Activated B cell treated with CpG ODN at 0.5 μM for 24 hours (primary cell): ENCODE measurements at regions not wholly inside any gene's neighbourhood (a gene's known extent, or its start where the extent isn't known, plus 50 kb on each side); places are given as distances from the start of the nearest gene placed in this dataset.

Experiments
- ATAC-seq: fragments of 200-7000 bp; cut with Tn5 transposase; one replicate; pipeline ENCODE4 v1.10.0; 2021; ENCODE audit warnings: low read depth, mild to moderate bottlenecking, moderate library complexity
- CTCF ChIA-PET: fragments of 350-600 bp; sonication (Branson Sonifier 250); formaldehyde crosslinking; loops from one replicate; lab custom pipeline; 2021; ENCODE audit warnings: antibody characterized with exemption; lab: Charles Lee
- POLR2A ChIA-PET: fragments of 350-600 bp; sonication (Branson Sonifier 250); formaldehyde crosslinking; loops from one replicate; lab custom pipeline; 2021; ENCODE audit warnings: antibody characterized with exemption; lab: Charles Lee
- DNase-seq: peaks from one replicate; pipeline ENCODE4 v3.0.0; 2022
- H3K27ac Mint-ChIP-seq: one replicate; pipeline ENCODE4 v1.8.0; 2020; ENCODE audit warnings: mixed read lengths
- H3K27me3 Mint-ChIP-seq: one replicate; pipeline ENCODE4 v1.8.0; 2021; ENCODE audit warnings: mixed read lengths
- H3K36me3 Mint-ChIP-seq: one replicate; pipeline ENCODE4 v1.8.0; 2021; ENCODE audit warnings: low read depth, mixed read lengths
- H3K4me1 Mint-ChIP-seq: one replicate; pipeline ENCODE4 v1.8.0; 2021; ENCODE audit warnings: mixed read lengths
- H3K4me3 Mint-ChIP-seq: one replicate; pipeline ENCODE4 v1.8.0; 2020; ENCODE audit warnings: mild to moderate bottlenecking, mixed read lengths
- H3K9me3 Mint-ChIP-seq: one replicate; pipeline ENCODE4 v1.8.0; 2020; ENCODE audit warnings: mixed read lengths
- intact Hi-C: fragments of 100-400 bp; cut with micrococcal nuclease; formaldehyde crosslinking; loops from one replicate; pipeline ENCODE4 v1.15.1; 2024
- TF ChIP-seq, protein P1 (sequence below): fragments of 200-600 bp; IDR thresholded peaks from one replicate; pipeline ENCODE4 v1.8.0; 2022; ENCODE audit warnings: antibody characterized with exemption, mild to moderate bottlenecking

DNA sequence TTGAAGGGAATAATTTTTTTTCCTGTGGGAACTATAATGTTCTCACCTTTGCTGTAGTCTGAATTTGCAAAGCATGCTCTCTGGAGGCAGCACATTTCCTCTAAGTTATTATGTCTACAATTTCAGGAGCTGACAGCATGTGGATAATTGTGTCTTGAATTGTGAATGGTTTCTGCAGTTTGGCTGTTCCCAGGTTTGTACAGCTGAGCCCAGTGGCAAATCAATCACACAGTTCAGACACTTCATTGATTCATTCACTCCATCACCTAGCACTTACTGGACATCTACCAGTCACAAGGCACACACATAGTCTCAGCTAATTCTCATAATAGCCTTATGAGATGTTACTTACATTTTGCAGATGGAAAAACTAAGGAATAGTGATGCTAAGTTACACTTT, 219.0 kb upstream of the ROPN1 start:
- TF ChIP-seq, protein P1, sequence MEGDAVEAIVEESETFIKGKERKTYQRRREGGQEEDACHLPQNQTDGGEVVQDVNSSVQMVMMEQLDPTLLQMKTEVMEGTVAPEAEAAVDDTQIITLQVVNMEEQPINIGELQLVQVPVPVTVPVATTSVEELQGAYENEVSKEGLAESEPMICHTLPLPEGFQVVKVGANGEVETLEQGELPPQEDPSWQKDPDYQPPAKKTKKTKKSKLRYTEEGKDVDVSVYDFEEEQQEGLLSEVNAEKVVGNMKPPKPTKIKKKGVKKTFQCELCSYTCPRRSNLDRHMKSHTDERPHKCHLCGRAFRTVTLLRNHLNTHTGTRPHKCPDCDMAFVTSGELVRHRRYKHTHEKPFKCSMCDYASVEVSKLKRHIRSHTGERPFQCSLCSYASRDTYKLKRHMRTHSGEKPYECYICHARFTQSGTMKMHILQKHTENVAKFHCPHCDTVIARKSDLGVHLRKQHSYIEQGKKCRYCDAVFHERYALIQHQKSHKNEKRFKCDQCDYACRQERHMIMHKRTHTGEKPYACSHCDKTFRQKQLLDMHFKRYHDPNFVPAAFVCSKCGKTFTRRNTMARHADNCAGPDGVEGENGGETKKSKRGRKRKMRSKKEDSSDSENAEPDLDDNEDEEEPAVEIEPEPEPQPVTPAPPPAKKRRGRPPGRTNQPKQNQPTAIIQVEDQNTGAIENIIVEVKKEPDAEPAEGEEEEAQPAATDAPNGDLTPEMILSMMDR, result no peak
- ChIA-PET CTCF (interaction anchor here (0.6 kb wide), 1 partner anchor 9 kb away, joined by 3 read pairs; no protein-coding TSS in a partner anchor), POLR2A (no interaction called here)
- Mint-ChIP-seq H3K36me3 (no peaks in the 10 kb centered on the region), H3K9me3 (no peaks in the 10 kb centered on the region), H3K4me3 (no peak overlapping the region), H3K4me1 (no peaks in the 10 kb centered on the region), H3K27ac (no peak overlapping the region), H3K27me3 (peaks cover 3% of the 10 kb centered on the region)
- intact Hi-C loops, result no loop called here
- ATAC-seq (no peak), DNase-seq (no peak)

DNA sequence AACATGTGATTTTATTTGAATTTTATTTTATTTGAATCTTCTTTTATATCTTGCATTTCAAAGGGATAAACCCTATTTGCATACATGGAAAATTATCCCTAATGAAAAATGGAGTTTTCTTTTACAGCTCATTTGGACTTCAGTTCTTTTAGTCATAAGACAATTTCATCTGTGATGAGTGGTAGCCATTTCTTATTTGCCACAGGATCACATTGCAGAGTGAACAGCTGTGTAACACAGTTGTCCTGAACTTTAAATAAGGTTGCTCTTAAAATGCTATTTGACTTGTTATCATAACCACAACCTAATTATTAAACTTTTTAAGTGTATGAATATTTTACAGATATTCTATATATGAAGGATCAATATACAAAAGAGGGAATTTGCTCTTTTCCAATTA, 221.7 kb upstream of the ROPN1 start:
- DNase-seq (no peak), ATAC-seq (no peak)
- Mint-ChIP-seq H3K36me3 (no peaks in the 10 kb centered on the region), H3K27ac (no peak overlapping the region), H3K4me3 (no peak overlapping the region), H3K9me3 (no peaks in the 10 kb centered on the region), H3K4me1 (no peaks in the 10 kb centered on the region), H3K27me3 (no peaks in the 10 kb centered on the region)
- POLR2A ChIA-PET, result no interaction called here
- TF ChIP-seq, protein P1, result no peak
- intact Hi-C loops, result no loop called here
- CTCF ChIA-PET, result no interaction called here

DNA sequence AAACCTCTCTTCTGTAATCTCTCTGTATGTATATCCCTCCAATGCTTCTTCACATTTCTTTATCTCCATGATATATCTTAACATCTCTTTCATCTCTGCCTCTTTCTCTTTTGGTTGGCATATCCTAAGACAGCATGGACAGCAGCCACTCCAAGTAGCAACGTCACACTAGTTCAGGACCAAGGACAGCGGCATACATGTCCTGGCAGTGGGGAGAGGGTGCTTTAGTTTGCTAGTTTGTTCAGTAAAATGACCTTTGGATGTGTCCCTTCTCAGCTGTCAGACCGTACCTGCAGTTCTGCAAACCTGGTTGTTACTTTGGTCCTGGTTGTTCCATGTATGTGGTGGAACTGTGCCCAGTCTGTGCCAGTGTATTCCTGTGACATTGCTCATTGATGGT, 225.6 kb upstream of the ROPN1 start:
- H3K9me3 Mint-ChIP-seq, result no peaks in the 10 kb centered on the region
- TF ChIP-seq, protein P1, result no peak
- no peaks in the 10 kb centered on the region for H3K4me1 Mint-ChIP-seq
- ChIA-PET POLR2A (no interaction called here), CTCF (no interaction called here)
- DNase-seq (no peak), ATAC-seq (no peak)
- H3K36me3 Mint-ChIP-seq, result no peaks in the 10 kb centered on the region
- no peak overlapping the region for H3K27ac Mint-ChIP-seq
- H3K27me3 Mint-ChIP-seq, result peaks cover 4% of the 10 kb centered on the region
- no peak overlapping the region for H3K4me3 Mint-ChIP-seq
- intact Hi-C loops, result no loop called here

DNA sequence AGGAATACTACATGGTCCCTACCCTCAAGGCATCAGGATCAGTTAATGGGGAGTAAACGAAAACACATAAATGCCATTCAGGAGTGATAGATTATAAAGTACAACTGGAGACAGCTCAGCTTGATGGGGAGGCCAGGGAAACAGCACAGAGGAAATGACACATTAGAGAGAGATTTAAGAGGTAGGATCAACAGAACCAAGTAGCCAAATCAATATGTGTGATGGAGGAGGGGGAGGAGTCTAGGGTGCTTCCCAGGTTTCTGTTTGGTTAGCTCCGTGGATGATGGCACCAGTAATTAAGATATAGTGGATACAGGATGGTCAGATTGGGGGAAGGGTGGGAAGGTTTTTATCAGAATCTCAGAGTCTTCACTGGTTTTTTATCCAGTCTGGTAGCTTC, 229.5 kb upstream of the ROPN1 start:
- H3K27me3 Mint-ChIP-seq, result peaks cover 4% of the 10 kb centered on the region
- no peaks in the 10 kb centered on the region for H3K4me1 Mint-ChIP-seq
- TF ChIP-seq, protein P1, result no peak
- no peaks in the 10 kb centered on the region for H3K9me3 Mint-ChIP-seq
- ATAC-seq (no peak), DNase-seq (no peak)
- ChIA-PET POLR2A (no interaction called here), CTCF (no interaction called here)
- H3K36me3 Mint-ChIP-seq, result no peaks in the 10 kb centered on the region
- intact Hi-C loops, result no loop called here
- H3K4me3 Mint-ChIP-seq, result no peak overlapping the region
- H3K27ac Mint-ChIP-seq, result no peak overlapping the region

DNA sequence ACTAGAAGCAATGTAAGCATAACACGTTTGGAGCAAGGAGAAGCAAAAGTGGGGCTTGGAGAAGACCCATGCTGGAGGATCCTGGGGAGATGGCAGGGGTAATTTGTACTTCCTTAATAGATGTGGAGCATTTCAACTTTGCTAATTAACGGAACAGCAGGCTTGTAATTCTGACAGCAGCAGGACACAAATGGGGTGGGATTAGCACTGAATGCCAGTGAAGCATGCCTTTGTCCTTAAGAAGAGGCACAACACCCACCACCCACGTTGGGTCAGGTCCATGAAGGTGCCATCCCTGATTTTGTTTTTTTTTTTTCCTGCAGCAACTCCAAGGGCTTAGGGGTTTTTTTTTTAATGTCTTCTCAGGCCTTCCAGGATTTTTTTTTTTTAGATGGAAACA, 231.9 kb upstream of the ROPN1 start:
- no peak overlapping the region for H3K27ac Mint-ChIP-seq
- peaks cover 1% of the 10 kb centered on the region for H3K9me3 Mint-ChIP-seq
- POLR2A ChIA-PET, result no interaction called here
- no peaks in the 10 kb centered on the region for H3K4me1 Mint-ChIP-seq
- peaks cover 9% of the 10 kb centered on the region for H3K27me3 Mint-ChIP-seq
- TF ChIP-seq, protein P1, result no peak
- ATAC-seq, result no peak
- no peaks in the 10 kb centered on the region for H3K36me3 Mint-ChIP-seq
- CTCF ChIA-PET, result no interaction called here
- DNase-seq, result no peak
- intact Hi-C loops, result no loop called here
- no peak overlapping the region for H3K4me3 Mint-ChIP-seq
